SK-N-SH (cell line): ENCODE measurements at regions not wholly inside any gene's neighbourhood (a gene's known extent, or its start where the extent isn't known, plus 50 kb on each side); places are given as distances from the start of the nearest gene placed in this dataset.

Experiments used
- CTCF ChIA-PET: fragments of 300-600, 350-600 bp; formaldehyde crosslinking; extraction: SDS; loops from one replicate; lab custom pipeline; 2021; lab: Yijun Ruan, JAX
- POLR2A ChIA-PET: fragments of 350-600 bp; sonication (Branson Sonifier 250); formaldehyde crosslinking; extraction: SDS; loops from one replicate; lab custom pipeline; 2020; ENCODE audit warnings: antibody characterized with exemption, inconsistent platforms; lab: Yijun Ruan, JAX
- DNase-seq: peaks from one replicate; pipeline ENCODE4 v3.0.0; 2012
- H2AFZ ChIP-seq: fragments of 200-600 bp; sonication (generic); 2 replicates; pipeline ENCODE4 v1.8.1; 2016; ENCODE audit warnings: antibody characterized with exemption, mild to moderate bottlenecking, low read depth
- H3F3A ChIP-seq: fragments of 200-600 bp; sonication (generic); replicated peaks from 2 replicates; pipeline ENCODE3; 2016; ENCODE audit warnings: antibody characterized with exemption, mild to moderate bottlenecking; ENCODE audit not compliant: insufficient read depth
- H3K27ac ChIP-seq, 2 experiments: fragments of 200-500 bp in 1 of 2; fragments of 200-600 bp in 1 of 2; sonication (Bioruptor generic) in 1 of 2; sonication (generic), shearing (Covaris generic) in 1 of 2; 2 replicates each; pipeline versions ENCODE4 v1.5.1 to v1.6.1; 2014 to 2016; ENCODE audit warnings: low read depth in 2 of 2, inconsistent platforms in 1 of 2, low read length in 1 of 2, mild to moderate bottlenecking in 1 of 2, mixed read lengths in 1 of 2
- H3K27me3 ChIP-seq: fragments of 200-600 bp; sonication (generic), shearing (Covaris generic); 2 replicates; pipeline ENCODE4 v1.6.1; 2016; ENCODE audit warnings: mixed run types; ENCODE audit not compliant: insufficient read depth
- H3K36me3 ChIP-seq, 2 experiments: fragments of 200-500 bp in 1 of 2; fragments of 200-600 bp in 1 of 2; sonication (Bioruptor generic) in 1 of 2; sonication (generic) in 1 of 2; replicated peaks in 1 of 2; 2 replicates each; pipeline versions ENCODE3 to v1.5.1; 2014 to 2016; ENCODE audit warnings: low read length in 1 of 2, mild to moderate bottlenecking in 1 of 2; ENCODE audit not compliant: insufficient read depth in 2 of 2, control insufficient read depth in 1 of 2
- H3K4me1 ChIP-seq, 2 experiments: fragments of 200-500 bp in 1 of 2; fragments of 200-600 bp in 1 of 2; sonication (Bioruptor generic) in 1 of 2; sonication (generic), shearing (Covaris generic) in 1 of 2; 2 replicates each; pipeline versions ENCODE4 v1.5.1 to v1.6.1; 2014 to 2016; ENCODE audit warnings: low read depth in 1 of 2, low read length in 1 of 2, mixed run types in 1 of 2; ENCODE audit not compliant: insufficient read depth in 2 of 2, control insufficient read depth in 1 of 2
- H3K4me2 ChIP-seq: fragments of 200-600 bp; sonication (generic), shearing (Covaris generic); 2 replicates; pipeline ENCODE4 v1.6.1; 2017; ENCODE audit warnings: mixed run types
- H3K4me3 ChIP-seq, 2 experiments: fragments of 200-500 bp in 1 of 2; fragments of 200-600 bp in 1 of 2; sonication (Bioruptor generic) in 1 of 2; sonication (generic), shearing (Covaris generic) in 1 of 2; 2 replicates each; pipeline versions ENCODE4 v1.5.1 to v1.8.1; 2014 to 2016; ENCODE audit warnings: low read depth in 2 of 2, inconsistent platforms in 1 of 2, low read length in 1 of 2, mild to moderate bottlenecking in 1 of 2, mixed read lengths in 1 of 2, moderate library complexity in 1 of 2
- H3K79me2 ChIP-seq: fragments of 200-600 bp; sonication (generic); 2 replicates; pipeline ENCODE4 v1.8.1; 2017; ENCODE audit warnings: mild to moderate bottlenecking; ENCODE audit not compliant: insufficient read depth
- H3K9ac ChIP-seq: fragments of 200-600 bp; sonication (generic); 2 replicates; pipeline ENCODE4 v1.6.1; 2017; ENCODE audit warnings: mixed run types
- H3K9me2 ChIP-seq: fragments of 200-600 bp; sonication (generic); 2 replicates; pipeline ENCODE4 v1.6.1; 2017; ENCODE audit warnings: mixed run types
- H3K9me3 ChIP-seq: fragments of 200-600 bp; sonication (generic); 2 replicates; pipeline ENCODE4 v1.6.1; 2017; ENCODE audit warnings: mixed run types, mild to moderate bottlenecking, moderate library complexity
- H4K20me1 ChIP-seq: fragments of 200-600 bp; sonication (generic); 2 replicates; pipeline ENCODE4 v1.6.1; 2017; ENCODE audit warnings: mild to moderate bottlenecking, mixed run types; ENCODE audit not compliant: insufficient read depth
- CHD2 ChIP-seq: fragments of 150-350 bp; IDR thresholded peaks from 2 replicates; pipeline ENCODE4 v1.6.1; 2018; ENCODE audit warnings: low read length; ENCODE audit not compliant: partially characterized antibody
- CTCF ChIP-seq: fragments of 200-600 bp; sonication (generic); IDR thresholded peaks from 2 replicates; pipeline ENCODE4 v1.6.1; 2017; ENCODE audit warnings: antibody characterized with exemption, mild to moderate bottlenecking, moderate library complexity
- ELF1 ChIP-seq: IDR thresholded peaks from 2 replicates; pipeline ENCODE4 v1.4.0; 2012
- EZH2phosphoT487 ChIP-seq: fragments of 200-600 bp; sonication (generic); IDR thresholded peaks from 2 replicates; pipeline ENCODE4 v1.6.1; 2017; ENCODE audit warnings: low read depth, mixed run types, mild to moderate bottlenecking, antibody characterized with exemption, moderate library complexity, borderline replicate concordance
- FOSL2 ChIP-seq: IDR thresholded peaks from 2 replicates; pipeline ENCODE4 v1.4.0; 2012; ENCODE audit warnings: low read depth, mild to moderate bottlenecking, moderate library complexity, borderline replicate concordance
- FOXJ3 ChIP-seq: sonication (generic); formaldehyde crosslinking; IDR thresholded peaks from 2 replicates; pipeline ENCODE4 v1.5.1; 2020; ENCODE audit warnings: mild to moderate bottlenecking, missing genetic modification reagents
- FOXM1 ChIP-seq: IDR thresholded peaks from 2 replicates; pipeline ENCODE4 v1.4.0; 2012; ENCODE audit warnings: low read depth, mild to moderate bottlenecking
- GATA2 ChIP-seq: sonication (generic); formaldehyde crosslinking; IDR thresholded peaks from 2 replicates; pipeline ENCODE4 v1.5.0; 2020; ENCODE audit warnings: mild to moderate bottlenecking, missing genetic modification reagents
- IRF3 ChIP-seq: fragments of 150-350 bp; IDR thresholded peaks from 2 replicates; pipeline ENCODE4 v1.6.1; 2016; ENCODE audit warnings: mild to moderate bottlenecking, low read depth, low read length
- JUND ChIP-seq: IDR thresholded peaks from 2 replicates; pipeline ENCODE4 v1.4.0; 2012
- MEF2A ChIP-seq: IDR thresholded peaks from 2 replicates; pipeline ENCODE4 v1.4.0; 2012; ENCODE audit warnings: low read depth, borderline replicate concordance
- POLR2AphosphoS5 ChIP-seq: IDR thresholded peaks from 2 replicates; pipeline ENCODE4 v1.6.1; 2012; ENCODE audit warnings: low read depth, low read length
- RAD21 ChIP-seq: IDR thresholded peaks from 2 replicates; pipeline ENCODE4 v1.6.1; 2012; ENCODE audit warnings: mild to moderate bottlenecking, low read length
- RXRA ChIP-seq: IDR thresholded peaks from 2 replicates; pipeline ENCODE4 v1.4.0; 2012; ENCODE audit warnings: low read depth, mild to moderate bottlenecking, borderline replicate concordance
- SIN3A ChIP-seq: IDR thresholded peaks from 2 replicates; pipeline ENCODE4 v1.6.1; 2012; ENCODE audit warnings: low read depth, mild to moderate bottlenecking, low read length, moderate library complexity, borderline replicate concordance
- SMC3 ChIP-seq: IDR thresholded peaks from 2 replicates; pipeline ENCODE4 v1.6.1; 2012; ENCODE audit warnings: low read depth, low read length, improper control_type of control experiment
- TEAD4 ChIP-seq: IDR thresholded peaks from 2 replicates; pipeline ENCODE4 v1.4.0; 2012; ENCODE audit warnings: mild to moderate bottlenecking, borderline replicate concordance; ENCODE audit not compliant: insufficient read depth
- USF1 ChIP-seq: IDR thresholded peaks from 2 replicates; pipeline ENCODE4 v1.4.0; 2012; ENCODE audit warnings: low read depth, borderline replicate concordance
- YY1 ChIP-seq: IDR thresholded peaks from 2 replicates; pipeline ENCODE4 v1.4.0; 2012; ENCODE audit warnings: low read depth, mild to moderate bottlenecking
- WGBS: methylation state at CpG from one replicate; pipeline ENCODE4 v1.1.6; 2017; ENCODE audit warnings: low lambda C conversion rate; 5-methylcytosine and 5-hydroxymethylcytosine counted together

- Histone ChIP-seq H3K4me2 (no peak overlapping the region), H3K27ac (no peak overlapping the region), H4K20me1 (no peaks in the 10 kb centered on the region), H3K79me2 (no peaks in the 10 kb centered on the region), H3K4me1 (no peaks in the 10 kb centered on the region), H3K9me3 (0 out of 2 replicates have a peak, but pooled peaks cover 3% of the 10 kb centered on the region), H2AFZ (no peak overlapping the region), H3K9me2 (no peaks in the 10 kb centered on the region), H3K9ac (no peak overlapping the region), H3K4me3 (no peak overlapping the region), H3F3A (no peaks in the 10 kb centered on the region), H3K27me3 (peaks cover 7% of the 10 kb centered on the region; the same call in 1 of the 2 replicates), H3K36me3 (no peaks in the 10 kb centered on the region)
- no peak for DNase-seq
- 64% methylated on average over 3 of the region's 3 CpGs for WGBS
- TF ChIP-seq IRF3 (no peak), CHD2 (no peak), MEF2A (no peak), RXRA (no peak), ELF1 (no peak), RAD21 (no peak)
- ChIA-PET CTCF (no interaction called here), POLR2A (no interaction called here)
Observed at GRCh38 chr1:25157846-25158245, 74.5 kb downstream of the SYF2 start.

GRCh38 chr1:25150985-25151495 lies 81.3 kb downstream of the SYF2 start:
- H3K9me2 ChIP-seq, result no peaks in the 10 kb centered on the region
- no peaks in the 10 kb centered on the region for H3K36me3 ChIP-seq
- no peaks in the 10 kb centered on the region for H3K4me1 ChIP-seq
- H3K4me2 ChIP-seq, result no peak overlapping the region
- ChIA-PET CTCF (no interaction called here), POLR2A (no interaction called here)
- WGBS, result 33% methylated on average over 1 of the region's 1 CpG
- DNase-seq, result no peak
- no peaks in the 10 kb centered on the region for H3F3A ChIP-seq
- H3K27me3 ChIP-seq, result peaks cover 19% of the 10 kb centered on the region; the same call in 1 of the 2 replicates
- no peaks in the 10 kb centered on the region for H4K20me1 ChIP-seq
- TF ChIP-seq GATA2 (CRISPR knock-in tag) (no peak), ELF1 (no peak), EZH2phosphoT487 (no peak), SIN3A (no peak), USF1 (no peak), POLR2AphosphoS5 (no peak), JUND (no peak), CTCF (no peak), IRF3 (no peak), FOXJ3 (CRISPR knock-in tag) (no peak), FOXM1 (no peak), RXRA (no peak), TEAD4 (no peak), YY1 (no peak), FOSL2 (no peak), SMC3 (no peak)
- no peak overlapping the region for H2AFZ ChIP-seq
- no peak overlapping the region for H3K9ac ChIP-seq
- H3K4me3 ChIP-seq, result no peak overlapping the region
- no peak overlapping the region for H3K27ac ChIP-seq
- H3K9me3 ChIP-seq, result 0 out of 2 replicates have a peak, but pooled peaks cover 3% of the 10 kb centered on the region
- H3K79me2 ChIP-seq, result no peaks in the 10 kb centered on the region
